Spleen (tissue), 11 donors: ENCODE measurements at regions not wholly inside any gene's neighbourhood (a gene's known extent, or its start where the extent isn't known, plus 50 kb on each side); places are given as distances from the start of the nearest gene placed in this dataset.

Experiments used
- DNase-seq: peaks from one replicate; pipeline ENCODE4 v3.0.0-alpha.2; 2020
- H3K27ac ChIP-seq, 8 donors: fragments of 200-600 bp; sonication (generic) in 7 of 8; 1 replicate in 4 of 8; 2 replicates in 4 of 8; pipeline versions ENCODE4 v1.5.0 to v1.8.0; 2016 to 2021; ENCODE audit warnings: inconsistent platforms in 4 of 8, mild to moderate bottlenecking in 4 of 8, moderate library complexity in 1 of 8
- H3K27me3 ChIP-seq, 7 donors: fragments of 200-600 bp; sonication (generic) in 6 of 7; replicated peaks in 1 of 7; 1 replicate in 4 of 7; 2 replicates in 3 of 7; pipeline versions ENCODE4 v1.5.0 to v1.8.0; 2016 to 2021; ENCODE audit warnings: inconsistent platforms in 3 of 7, mild to moderate bottlenecking in 1 of 7
- H3K36me3 ChIP-seq, 6 donors: fragments of 200-600 bp; sonication (generic) in 5 of 6; 1 replicate in 4 of 6; 2 replicates in 2 of 6; pipeline versions ENCODE4 v1.5.0 to v1.8.0; 2016 to 2021; ENCODE audit warnings: inconsistent platforms in 2 of 6
- H3K4me1 ChIP-seq, 6 donors: fragments of 200-600 bp; sonication (generic) in 5 of 6; 1 replicate in 3 of 6; 2 replicates in 3 of 6; pipeline versions ENCODE4 v1.5.0 to v1.8.0; 2016 to 2021; ENCODE audit warnings: inconsistent platforms in 3 of 6
- H3K4me3 ChIP-seq, 8 donors: fragments of 200-600 bp; sonication (generic) in 7 of 8; 1 replicate in 4 of 8; 2 replicates in 4 of 8; pipeline versions ENCODE4 v1.5.0 to v1.8.0; 2016 to 2021; ENCODE audit warnings: inconsistent platforms in 4 of 8, mild to moderate bottlenecking in 4 of 8, moderate library complexity in 2 of 8
- H3K9me3 ChIP-seq, 8 donors: fragments of 200-600 bp; sonication (generic) in 7 of 8; 1 replicate in 4 of 8; 2 replicates in 4 of 8; pipeline versions ENCODE4 v1.5.0 to v1.8.0; 2016 to 2021; ENCODE audit warnings: inconsistent platforms in 4 of 8
- POLR2A ChIP-seq, 3 donors: fragments of 450-650 bp; IDR thresholded peaks; one replicate each; pipeline ENCODE4 v1.5.1; 2017; ENCODE audit warnings: antibody characterized with exemption in 3 of 3, mild to moderate bottlenecking in 1 of 3
- POLR2AphosphoS5 ChIP-seq, 3 donors: sonication (generic); formaldehyde crosslinking; IDR thresholded peaks; one replicate each; pipeline ENCODE4 v1.5.1; 2017; ENCODE audit warnings: antibody characterized with exemption in 3 of 3
- WGBS, 5 donors: extraction: QIAGEN DNeasy Blood & Tissue Kit in 3 of 5; methylation state at CpG; one replicate each; pipeline versions ENCODE4 v1.1.5 to v1.1.7; 2013 to 2018; 5-methylcytosine and 5-hydroxymethylcytosine counted together
- intact Hi-C: fragments of 100-400 bp; cut with DNase I; formaldehyde crosslinking; loops from one replicate; pipeline ENCODE4 v1.15.0; 2023; ENCODE audit warnings: low total_unique reads
- TF ChIP-seq, protein P1 (sequence below), 11 experiments: fragments of 200-600 bp in 7 of 11; fragments of 450-650 bp in 4 of 11; sonication (generic) in 4 of 11; IDR thresholded peaks in 8 of 11; conservative IDR thresholded peaks in 3 of 11; 1 replicate in 7 of 11; 2 replicates in 4 of 11; pipeline versions ENCODE4 v1.4.0 to v1.8.0; 2016 to 2021; ENCODE audit warnings: antibody characterized with exemption in 11 of 11, inconsistent platforms in 4 of 11, mild to moderate bottlenecking in 1 of 11
- donor health status: healthy with polysubstance abuse.
- donor health status: DM: no; HTN: no; CAD: no; lungs with moderate emphysema.
- donor health status: DM: no; HTN: no; CAD: no.
- donor health status: Bipolar disorder and iron deficiency.
- donor health status: healthy.
- donor health status: DM: no; HTN: no; CAD: no.
- donor health status: DM: yes; HTN: yes; CAD: no.

GRCh38 chr1:165080253-165080896 lies 276.1 kb downstream of the LMX1A start:
- no peak for TF ChIP-seq POLR2A (IDR thresholded peaks at IDR 0.05)
- TF ChIP-seq, protein P1, sequence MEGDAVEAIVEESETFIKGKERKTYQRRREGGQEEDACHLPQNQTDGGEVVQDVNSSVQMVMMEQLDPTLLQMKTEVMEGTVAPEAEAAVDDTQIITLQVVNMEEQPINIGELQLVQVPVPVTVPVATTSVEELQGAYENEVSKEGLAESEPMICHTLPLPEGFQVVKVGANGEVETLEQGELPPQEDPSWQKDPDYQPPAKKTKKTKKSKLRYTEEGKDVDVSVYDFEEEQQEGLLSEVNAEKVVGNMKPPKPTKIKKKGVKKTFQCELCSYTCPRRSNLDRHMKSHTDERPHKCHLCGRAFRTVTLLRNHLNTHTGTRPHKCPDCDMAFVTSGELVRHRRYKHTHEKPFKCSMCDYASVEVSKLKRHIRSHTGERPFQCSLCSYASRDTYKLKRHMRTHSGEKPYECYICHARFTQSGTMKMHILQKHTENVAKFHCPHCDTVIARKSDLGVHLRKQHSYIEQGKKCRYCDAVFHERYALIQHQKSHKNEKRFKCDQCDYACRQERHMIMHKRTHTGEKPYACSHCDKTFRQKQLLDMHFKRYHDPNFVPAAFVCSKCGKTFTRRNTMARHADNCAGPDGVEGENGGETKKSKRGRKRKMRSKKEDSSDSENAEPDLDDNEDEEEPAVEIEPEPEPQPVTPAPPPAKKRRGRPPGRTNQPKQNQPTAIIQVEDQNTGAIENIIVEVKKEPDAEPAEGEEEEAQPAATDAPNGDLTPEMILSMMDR (IDR thresholded peaks at IDR 0.05 in 8 of 11, conservative IDR thresholded peaks at IDR 0.05 in 3 of 11): no peak
- TF ChIP-seq POLR2AphosphoS5 (IDR thresholded peaks at IDR 0.05): no peak
- H3K27ac ChIP-seq: no peak overlapping the region
- H3K4me1 ChIP-seq: no peaks in the 10 kb centered on the region
- peaks cover 0 to 5% (median 0%) of the 10 kb centered on the region in 8 donors for H3K9me3 ChIP-seq
- H3K27me3 ChIP-seq: no peaks in the 10 kb centered on the region
- no peaks in the 10 kb centered on the region for H3K36me3 ChIP-seq
- intact Hi-C loops: no loop called here
- 55 to 75% (median 67%) methylated on average over 4 of the region's 4 CpGs for WGBS, 5 donors
- no peak for DNase-seq
- no peak overlapping the region for H3K4me3 ChIP-seq

GRCh38 chr1:165078391-165078790 lies 278.1 kb downstream of the LMX1A start:
- Histone ChIP-seq H3K27ac (no peak overlapping the region), H3K36me3 (no peaks in the 10 kb centered on the region), H3K27me3 (no peaks in the 10 kb centered on the region), H3K9me3 (peaks cover 0 to 5% (median 0%) of the 10 kb centered on the region in 8 donors), H3K4me3 (no peak overlapping the region), H3K4me1 (no peaks in the 10 kb centered on the region)
- no peak for DNase-seq
- intact Hi-C loops: loop anchor here (5.0 to 10.0 kb wide), 3 partner anchors 274 to 1666 kb away; no protein-coding TSS in a partner anchor
- TF ChIP-seq POLR2A (IDR thresholded peaks at IDR 0.05): no peak
- TF ChIP-seq, protein P1 (IDR thresholded peaks at IDR 0.05 in 8 of 11, conservative IDR thresholded peaks at IDR 0.05 in 3 of 11): no peak
- no peak for TF ChIP-seq POLR2AphosphoS5 (IDR thresholded peaks at IDR 0.05)

DNA sequence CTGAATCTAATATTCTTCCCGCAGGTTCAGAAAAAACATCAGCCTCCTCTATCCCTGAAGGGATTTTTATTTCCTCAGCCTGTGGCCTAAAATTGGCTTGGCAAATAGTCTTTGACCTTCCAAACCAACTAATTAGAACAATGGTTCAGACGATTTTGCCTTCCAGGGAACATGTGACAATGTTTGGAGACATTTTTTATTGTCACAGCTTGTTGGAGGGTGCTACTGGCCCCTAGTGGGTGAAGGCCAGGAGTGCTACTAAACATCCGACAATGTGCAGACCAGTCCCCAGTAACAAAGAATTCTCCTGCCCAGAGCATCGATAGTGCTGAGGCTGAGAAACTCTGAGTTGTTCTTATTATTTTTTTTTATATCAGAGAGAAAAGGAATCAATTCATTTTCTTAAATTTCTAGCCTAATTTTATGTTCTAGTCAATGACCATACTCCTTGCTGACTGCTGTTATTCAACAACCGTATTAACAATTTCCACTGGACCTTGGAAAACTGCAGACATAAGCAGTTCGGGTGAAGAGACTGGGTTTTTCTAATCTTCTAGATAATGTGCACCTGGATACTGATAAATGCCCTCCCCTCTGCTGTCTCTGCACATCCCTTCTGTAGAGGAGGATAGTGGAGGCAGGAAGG lies 280.7 kb downstream of the LMX1A start:
- no peak for DNase-seq
- Histone ChIP-seq H3K27ac (no peak overlapping the region), H3K27me3 (no peaks in the 10 kb centered on the region), H3K4me1 (no peaks in the 10 kb centered on the region), H3K36me3 (no peaks in the 10 kb centered on the region), H3K9me3 (peaks cover 0 to 1% (median 0%) of the 10 kb centered on the region in 8 donors), H3K4me3 (no peak overlapping the region)
- TF ChIP-seq POLR2A (IDR thresholded peaks at IDR 0.05) (no peak), POLR2AphosphoS5 (IDR thresholded peaks at IDR 0.05) (no peak)
- TF ChIP-seq, protein P1 (IDR thresholded peaks at IDR 0.05 in 8 of 11, conservative IDR thresholded peaks at IDR 0.05 in 3 of 11): peak in 8 of 11 experiments; percentile 19 to 61 (median 46)
- intact Hi-C loops: loop anchor here (5.0 to 10.0 kb wide), 3 partner anchors 271 to 1664 kb away; no protein-coding TSS in a partner anchor
- 44 to 52% (median 49%) methylated on average over 6 of the region's 6 CpGs for WGBS, 5 donors
